RPMI8226 (cell line): ENCODE measurements at regions not wholly inside any gene's neighbourhood (a gene's known extent, or its start where the extent isn't known, plus 50 kb on each side); places are given as distances from the start of the nearest gene placed in this dataset.
A peak's percentile ranks its signal among the peaks of the same experiment; 100 is the strongest.

Experiments
- DNase-seq: peaks from one replicate; pipeline ENCODE4 v3.0.0-alpha.2; 2015

DNA sequence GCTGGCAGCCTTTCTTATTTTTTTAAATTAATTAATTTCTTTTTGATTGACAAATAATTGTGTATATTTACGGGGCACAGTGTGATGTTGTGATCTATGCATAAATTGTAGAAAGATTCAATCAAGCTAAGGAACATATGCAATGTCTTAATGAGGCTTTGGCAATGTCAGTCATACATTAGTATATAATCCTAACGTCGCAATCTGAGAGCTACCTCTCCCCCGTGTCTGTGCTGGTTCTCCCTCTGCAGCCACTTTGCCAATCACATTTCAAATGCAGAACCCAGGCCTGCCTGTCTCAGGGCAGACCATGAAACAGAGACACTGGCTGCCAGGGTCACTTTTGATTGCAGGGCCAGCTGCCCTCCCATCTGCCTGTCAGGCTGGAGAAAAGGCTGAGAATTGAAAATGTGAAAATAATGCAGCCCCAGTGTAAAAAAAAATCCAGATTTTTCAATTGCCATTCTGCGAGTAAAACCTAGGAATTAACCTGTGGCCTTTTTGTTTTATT lies 56.3 kb downstream of the SLC24A2 start:
- no peak for DNase-seq

DNA sequence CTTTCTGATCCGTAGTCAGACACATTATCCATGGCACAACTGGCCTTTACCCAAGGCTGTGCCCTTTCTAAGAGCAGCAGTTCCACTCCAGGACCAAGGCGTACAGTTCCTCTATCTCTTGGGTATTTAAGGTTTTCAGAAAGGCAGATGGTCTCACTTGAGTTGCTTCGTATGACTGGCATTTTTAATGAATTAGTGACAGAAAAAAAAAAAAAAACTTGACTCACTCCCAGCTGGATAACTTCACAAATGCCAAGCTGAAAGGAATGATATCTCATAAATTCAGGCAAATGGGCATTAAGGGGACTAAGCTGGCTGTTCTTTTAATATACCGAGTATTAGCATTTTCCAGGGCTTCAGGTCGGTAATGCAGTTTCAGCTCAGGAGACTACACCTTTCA lies 60.7 kb downstream of the SLC24A2 start:
- no peak for DNase-seq

DNA sequence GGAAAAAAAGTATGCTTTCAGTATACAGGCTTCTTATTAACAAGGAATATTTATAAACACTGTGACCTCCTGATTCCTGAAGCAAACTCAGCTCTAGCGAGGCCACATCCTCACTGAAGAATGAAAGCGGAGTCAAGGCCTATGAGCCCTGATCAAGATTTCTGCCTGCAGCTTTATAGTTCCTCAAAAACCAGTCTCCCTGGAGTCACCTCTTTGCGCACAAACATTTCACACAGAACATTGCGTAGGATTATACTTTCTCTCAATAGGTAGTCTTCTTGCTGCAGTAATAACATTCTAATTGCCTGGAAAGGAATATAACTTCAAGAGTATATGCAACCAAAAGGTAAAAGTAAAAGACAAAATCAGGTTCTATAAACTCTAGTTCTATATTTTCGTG lies 62.9 kb downstream of the SLC24A2 start:
- DNase-seq = no peak

DNA sequence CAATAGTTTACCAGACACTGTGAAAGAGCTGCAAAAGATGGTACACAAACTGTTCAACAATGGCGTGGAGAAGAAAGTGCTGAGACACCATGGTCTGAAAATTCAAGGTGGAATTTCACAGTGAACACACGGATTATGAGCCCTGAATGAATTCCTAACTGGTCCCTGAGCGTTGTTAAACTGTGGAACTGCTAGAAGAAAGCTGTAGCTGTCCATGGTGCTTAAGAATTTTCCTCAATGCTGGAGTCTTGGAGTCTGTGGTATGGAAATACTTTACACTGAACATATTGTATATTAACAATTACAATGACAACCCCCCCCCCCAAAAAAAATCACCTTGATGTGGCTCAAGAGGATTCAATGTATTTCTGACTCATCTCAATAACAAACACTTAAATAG lies 68.5 kb downstream of the SLC24A2 start:
- peak; percentile 15 for DNase-seq

DNA sequence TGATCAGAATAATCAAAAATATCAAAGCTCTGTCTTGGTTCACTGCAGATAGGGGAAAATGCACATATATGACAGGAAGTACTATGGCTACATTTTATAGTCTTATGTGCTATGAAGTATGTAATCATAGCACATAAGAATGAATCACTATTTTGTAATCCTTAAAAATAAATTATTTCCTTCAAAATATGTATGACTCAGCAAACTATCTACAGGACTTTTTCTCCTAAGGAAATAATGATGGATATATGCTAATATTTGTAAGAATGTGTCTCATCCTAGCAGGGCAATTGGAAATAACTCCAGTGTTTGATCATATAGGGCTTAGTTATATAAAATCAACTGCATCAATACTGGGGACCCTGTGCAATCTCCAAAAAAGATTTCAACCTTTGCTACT lies 85.1 kb downstream of the SLC24A2 start:
- DNase-seq = no peak

DNA sequence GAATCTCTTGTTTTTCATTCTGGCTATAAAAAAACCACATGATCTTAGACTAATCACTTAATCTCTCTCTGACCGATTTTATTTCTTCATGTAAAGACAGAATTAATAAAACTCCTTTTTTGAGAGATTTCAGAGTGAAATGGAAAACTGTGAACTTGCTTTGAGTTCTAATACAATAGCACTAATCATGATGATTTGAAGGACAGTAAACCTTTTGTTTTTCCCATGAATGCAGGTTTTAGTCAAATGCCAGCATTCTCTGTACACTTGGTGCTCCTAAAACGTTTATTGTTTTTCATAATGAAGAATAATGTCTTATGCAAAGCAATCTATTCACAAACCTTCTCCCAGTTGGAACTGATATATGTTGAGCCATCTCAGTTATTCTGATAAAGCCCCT lies 86.8 kb downstream of the SLC24A2 start:
- DNase-seq = no peak

DNA sequence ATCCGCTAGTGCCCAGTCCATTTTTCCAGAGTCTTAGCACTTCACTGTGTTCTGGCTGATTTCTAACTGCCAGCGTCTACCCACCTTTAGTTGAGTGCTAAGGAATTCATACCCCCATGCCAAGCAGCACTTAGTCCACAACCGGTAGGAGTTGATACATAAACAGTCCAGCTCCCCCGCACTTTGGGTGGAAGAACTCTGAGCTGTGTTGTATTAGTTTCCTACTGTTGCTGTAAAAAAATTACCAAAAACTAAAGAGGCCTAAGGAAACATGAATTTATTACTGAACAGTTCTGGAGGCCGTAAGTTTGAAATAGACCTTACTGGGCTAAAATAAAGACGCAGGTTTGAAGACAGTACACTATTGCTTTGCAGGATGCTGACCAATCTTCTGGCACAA lies 87.6 kb downstream of the SLC24A2 start:
- no peak for DNase-seq

DNA sequence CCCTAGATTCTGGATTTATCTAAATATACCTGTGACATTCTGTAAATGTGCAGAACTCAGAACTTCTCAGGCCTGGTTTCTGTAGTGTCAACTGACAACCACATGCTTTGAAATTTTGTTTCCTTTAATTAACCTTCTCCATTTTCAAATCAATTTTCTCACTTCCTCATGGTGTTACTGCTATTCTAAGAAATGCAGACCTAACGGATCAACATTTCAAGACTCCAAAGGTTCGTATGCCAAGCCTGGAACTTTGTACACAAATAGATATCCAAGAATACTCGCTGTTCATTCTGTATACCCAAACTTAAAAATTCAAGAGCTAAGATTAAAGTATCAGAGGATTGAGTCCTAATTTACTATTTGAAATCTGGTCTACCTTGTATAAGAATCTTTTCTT lies 88.1 kb downstream of the SLC24A2 start:
- DNase-seq = no peak

DNA sequence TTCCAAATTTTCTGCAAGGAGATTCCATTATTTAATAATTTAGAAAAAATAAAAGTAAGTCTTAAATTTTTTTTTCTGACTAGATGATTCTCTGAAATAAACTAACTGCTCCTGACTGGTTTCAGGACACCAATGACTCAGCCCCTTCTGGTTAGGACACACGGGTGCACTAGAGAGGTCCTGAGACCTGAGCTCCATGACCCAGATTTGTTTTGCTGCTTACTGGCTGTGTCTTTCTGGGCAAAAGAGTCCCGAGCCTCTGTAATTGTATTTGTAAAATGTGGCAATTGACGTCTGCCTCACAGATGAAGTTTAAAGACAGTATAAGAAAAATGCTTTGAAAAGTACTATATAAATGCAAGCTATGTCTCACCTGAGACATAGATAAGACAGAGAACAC lies 89.1 kb downstream of the SLC24A2 start:
- no peak for DNase-seq

DNA sequence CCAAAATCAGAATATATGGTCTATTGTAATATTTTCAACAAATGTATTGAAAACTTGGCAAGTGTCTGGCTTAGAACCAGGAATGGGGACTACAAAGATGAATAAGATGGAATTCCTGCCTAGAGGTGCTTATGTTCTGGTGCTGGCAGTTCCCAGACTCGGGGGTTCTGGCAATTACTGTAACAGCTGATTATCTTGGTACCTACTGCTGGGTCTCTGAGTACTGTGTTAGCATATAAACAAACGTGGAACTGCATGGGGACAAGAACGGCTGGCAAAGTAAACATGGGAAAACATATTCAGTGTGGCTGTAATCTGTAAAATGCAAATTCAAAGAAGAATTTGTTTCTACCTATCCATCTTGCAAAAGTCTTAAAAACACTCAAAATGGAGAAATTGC lies 89.9 kb downstream of the SLC24A2 start:
- no peak for DNase-seq

DNA sequence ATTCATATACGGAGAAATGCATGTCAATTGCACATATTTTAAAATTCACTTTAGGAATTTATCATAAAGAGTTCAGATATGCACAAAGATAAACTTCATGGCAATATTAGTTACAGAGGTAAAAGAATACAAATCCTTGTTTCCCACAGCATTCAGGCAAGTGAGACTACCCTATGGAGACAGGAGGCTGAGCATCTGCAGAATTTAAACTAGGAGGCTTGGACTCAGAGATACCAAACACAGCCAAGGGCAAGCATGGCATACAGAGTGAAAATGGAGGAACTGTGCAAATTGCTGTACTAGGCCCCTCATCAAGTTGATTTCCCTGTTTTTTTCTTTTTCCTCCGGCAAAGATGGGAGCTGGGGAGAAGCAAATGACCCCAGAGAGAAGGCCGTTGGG lies 94.2 kb downstream of the SLC24A2 start:
- DNase-seq = no peak

DNA sequence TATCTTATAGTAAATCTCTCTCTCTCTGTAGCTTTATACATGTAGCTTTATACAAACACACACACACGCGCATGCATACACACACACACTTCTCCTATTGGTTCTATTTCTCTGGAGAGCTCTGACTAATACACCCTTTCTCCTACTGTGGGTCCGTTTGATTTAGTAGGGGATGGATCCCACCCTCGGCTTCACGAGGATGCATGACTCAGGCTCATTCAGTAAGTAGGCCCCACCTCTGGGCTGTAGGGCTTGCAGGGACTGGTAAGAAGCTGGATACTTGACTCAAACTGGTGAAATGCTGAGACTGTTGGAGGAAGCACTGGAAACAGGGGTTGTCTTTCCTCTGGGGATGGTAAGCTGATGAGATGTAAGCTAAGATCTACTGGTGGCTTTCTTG lies 98.7 kb downstream of the SLC24A2 start:
- no peak for DNase-seq

DNA sequence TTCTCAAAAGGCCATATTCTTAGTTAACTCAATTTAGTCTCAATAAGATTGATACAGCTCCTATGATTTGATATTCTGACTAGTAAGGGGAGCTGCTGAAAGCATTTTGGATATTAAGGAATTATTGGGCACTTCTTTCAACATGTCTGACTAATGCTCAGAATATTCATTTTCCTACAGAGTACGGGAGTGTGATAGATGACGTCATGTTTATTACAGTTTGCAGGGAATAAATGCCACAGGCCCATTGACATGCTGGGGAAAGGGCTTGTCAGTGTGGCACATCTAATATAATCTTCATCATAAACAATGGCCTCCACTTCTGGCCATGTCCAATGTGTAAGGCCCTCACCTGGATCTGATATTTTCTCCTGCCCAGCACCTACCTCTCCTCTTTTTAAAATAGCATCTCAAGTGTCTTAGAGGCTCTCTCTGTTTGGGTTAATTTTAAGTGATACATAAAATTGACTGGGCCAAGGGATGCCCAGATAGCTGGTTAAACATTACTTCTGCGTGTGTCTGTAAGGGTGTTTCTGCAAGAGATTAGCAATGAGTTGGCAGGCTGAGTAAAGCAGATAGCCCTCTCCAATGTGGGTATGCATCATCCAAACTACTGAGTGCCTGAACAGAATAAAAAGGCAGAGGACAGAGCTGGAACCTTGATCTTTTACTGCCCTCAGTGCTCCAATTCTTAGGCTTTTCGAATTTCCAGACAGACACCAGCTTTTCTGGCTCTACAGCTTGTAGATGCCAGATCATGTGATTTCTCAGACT lies 99.3 kb downstream of the SLC24A2 start:
- no peak for DNase-seq

DNA sequence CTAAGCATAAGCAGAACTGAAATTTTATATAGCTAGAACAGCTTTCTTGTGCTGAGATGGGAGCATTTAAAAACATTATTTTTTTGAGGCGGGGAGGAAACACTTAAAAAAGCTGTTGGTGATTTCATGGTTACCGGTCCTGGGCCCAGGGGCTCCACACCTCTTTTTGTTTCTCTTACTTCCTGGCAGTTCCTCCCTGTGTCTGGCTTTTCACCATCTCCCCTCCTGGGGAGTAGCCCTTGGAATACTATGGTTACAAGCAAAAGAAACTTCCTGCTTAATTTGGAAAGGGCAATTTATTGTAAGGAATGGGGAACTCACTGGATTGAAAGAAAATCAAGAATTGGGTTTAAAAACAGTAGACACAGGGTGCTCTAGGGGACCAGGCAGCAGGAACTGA lies 105.1 kb downstream of the SLC24A2 start:
- no peak for DNase-seq

DNA sequence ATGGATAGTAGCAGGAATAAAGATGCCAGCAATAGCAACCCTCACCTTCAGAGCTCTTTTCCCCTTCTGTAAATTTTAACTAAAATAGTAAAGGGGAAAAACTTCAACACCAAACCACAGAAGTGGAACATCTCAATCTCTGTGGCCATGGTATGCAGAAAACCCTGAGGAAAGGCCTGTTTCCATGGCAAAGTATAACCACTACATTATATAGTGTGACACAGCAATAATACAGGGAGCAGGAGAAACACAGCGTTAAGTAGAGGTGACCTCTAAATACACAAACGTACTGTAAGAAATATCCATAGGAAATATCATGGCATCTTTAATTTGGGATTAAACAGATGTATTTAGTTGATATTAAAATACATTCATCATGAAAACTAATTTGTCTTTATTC lies 106.4 kb downstream of the SLC24A2 start:
- DNase-seq = no peak

DNA sequence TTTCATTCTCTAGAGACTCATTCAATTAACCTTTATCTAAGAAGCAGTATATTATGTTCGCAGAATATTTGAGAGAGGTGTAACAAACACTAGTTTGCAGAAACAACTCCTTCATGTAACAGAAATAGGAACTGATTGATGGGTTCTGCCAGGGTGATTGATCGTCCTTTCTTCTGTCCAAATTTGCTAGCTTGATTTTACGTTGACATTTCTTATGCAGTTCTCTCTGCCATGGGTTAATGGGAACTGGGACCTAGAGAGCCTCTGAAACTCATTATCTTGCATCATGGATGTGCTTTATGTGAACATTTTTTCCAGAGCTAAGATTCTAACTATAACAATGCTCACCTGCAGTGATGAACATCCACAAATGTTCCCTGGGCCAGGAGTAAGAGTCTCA lies 107.0 kb downstream of the SLC24A2 start:
- no peak for DNase-seq

DNA sequence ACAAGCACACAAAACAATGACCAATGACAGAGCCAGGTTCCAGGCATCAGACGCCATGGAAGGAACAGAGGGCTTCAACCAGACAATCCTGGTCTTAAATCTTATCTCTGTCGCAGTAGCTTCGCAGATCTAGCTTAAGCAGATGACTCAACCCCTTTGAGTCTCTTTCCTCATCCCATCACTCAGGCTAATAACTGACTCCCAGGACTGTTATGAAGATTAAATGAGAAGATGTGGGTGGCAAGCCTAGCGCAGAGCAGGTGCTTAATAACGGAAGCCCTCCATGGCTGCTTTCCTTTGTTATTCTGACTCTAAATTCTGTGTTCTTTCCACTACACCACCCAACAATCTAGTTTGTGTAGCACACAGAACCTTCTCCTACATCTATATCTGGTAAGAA lies 110.9 kb downstream of the SLC24A2 start:
- DNase-seq = no peak

DNA sequence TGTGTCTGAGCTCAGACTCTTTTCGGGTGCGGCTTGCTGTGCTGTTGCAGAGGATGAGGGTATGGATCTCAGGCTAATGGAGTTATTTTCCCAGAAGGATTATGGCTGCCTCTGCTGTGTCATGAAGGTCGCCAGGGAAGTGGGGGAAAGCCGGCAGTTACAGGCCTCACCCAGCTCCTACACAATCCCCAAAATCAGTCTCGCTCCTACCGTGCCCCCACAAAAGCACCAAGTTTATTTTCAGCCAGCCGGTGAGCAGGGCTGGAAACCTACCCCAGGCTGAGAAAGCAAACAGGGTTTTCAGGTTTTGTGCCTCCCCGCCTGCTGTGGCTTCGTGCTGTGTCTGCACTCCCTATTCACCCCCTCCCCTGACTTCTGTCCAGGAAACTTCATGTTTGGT lies 113.3 kb downstream of the SLC24A2 start:
- DNase-seq = no peak

DNA sequence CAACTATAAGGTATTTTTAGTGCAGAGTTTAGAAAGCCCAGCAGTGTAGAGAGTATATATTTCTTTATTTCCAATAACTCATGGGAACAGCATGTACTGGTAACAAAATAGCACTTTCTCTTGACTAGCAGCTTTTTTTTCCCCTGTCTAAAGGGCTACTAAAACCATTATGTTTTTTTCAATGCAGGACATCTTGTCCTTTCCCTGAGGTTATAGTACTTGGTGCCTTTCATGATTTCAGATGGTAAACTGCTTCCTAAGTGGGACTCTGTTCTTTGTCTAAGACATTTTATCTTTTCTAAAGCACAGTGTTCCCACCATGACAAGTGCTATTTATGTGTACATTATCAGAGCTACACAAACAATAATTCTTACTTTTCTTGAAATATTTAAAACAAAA lies 122.3 kb downstream of the SLC24A2 start:
- DNase-seq = no peak

DNA sequence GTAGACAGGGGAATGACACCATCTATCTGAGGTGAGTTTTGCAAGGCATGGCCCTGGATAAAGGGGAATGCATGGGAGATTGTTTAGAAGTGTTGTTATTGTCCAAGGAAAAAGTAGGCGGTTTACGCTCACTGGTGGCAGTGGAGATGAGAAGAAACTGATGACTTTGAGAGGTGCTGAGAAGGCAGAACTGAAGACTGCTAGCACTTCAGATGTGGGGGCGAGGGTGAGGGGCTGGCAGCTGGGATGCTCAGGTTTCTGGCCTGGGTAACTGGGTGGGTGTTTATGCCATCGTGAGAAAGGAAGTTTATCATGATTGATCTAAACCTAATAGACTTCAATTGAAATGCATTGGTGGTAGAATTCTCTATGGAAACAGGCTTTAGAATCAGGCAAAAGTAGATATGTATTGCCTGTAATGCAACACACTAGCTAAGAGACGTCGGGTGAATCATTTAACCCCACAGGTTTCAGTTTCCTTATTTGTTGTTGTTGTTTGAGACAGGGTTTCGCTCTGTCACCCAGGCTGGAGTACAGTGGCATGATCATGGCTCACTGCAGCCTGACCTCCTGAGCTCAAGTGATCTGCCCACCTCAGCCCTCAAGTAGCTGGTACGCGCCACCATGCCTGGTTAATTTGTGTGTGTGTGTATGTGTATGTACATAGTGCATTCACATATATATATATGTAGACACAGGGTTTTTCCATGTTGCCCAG lies 123.5 kb downstream of the SLC24A2 start:
- DNase-seq = no peak

DNA sequence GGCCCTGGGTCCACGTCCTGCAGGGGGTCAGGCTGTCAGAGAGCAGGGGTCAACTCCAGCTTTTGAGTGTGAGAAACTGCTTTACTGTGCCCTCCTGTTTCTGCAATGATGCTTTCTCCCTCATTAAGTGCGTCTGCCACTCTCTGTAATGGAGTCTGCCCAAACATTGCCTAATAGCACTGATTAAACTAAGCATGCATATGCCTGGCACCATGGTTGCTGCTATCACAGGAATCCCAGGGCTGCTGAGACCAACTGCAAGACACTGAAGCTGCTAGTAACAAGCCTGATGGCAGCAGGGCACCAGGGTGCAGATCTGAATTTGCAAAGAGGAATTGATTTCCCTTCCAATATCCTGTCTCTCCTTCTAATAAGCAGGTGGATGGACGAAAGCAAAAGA lies 125.3 kb downstream of the SLC24A2 start:
- DNase-seq = no peak

DNA sequence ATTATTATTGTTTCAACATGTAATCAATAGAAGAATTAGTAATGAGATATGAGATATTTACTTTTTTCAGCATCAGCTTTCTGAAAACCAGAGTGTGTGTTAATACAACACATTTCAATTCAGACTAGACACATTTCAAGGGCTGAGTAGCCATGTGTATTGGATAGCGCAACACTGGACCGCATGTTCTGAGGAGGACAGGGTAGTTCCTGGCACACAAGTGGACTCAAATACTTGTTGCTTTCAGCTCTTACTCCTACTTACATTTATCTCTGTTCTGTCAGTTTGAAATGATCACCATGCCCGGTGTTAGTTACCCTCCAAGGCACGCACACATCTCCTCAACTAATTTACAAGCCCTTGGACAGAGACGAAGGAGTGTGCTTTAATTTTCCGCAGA lies 126.6 kb downstream of the SLC24A2 start:
- DNase-seq = no peak

DNA sequence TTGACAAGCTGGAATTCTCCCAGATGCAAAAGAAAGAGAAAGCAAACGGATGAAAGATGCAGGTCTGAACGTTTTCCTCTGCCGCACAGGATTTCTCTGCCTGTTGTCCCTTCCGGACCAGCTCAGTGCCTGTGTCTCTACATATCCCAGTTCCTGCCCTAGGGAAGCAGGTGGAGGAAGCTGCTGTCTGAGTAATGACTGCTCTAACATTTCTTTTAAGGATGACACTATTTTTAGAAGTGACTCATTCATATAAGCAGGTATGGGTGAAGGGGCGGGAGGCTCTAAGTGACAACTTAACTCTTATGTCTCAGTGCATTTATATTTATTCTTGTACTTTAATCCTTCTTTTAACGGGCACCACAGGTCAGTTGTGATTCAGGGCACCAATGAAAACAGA lies 128.8 kb downstream of the SLC24A2 start:
- no peak for DNase-seq

DNA sequence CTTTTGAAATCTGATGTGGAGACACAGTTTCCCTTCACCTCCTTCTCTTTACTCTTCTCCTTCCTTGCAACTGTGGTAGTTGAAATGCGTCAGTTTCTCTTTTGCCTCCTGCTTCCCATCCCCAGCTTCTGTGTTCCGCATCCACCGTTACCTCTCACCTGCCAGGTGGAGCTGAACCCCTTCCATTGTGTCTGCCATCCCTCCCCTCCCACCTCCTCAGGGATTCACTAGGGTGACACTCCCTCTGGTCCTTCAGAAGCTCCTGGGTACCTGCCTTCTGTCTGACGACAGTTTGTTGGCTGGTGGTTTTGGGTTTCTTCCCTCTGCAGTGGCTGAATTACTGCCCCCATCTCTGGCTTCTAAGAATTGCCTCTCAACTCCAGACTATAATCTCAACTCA lies 132.1 kb downstream of the SLC24A2 start:
- DNase-seq = no peak

DNA sequence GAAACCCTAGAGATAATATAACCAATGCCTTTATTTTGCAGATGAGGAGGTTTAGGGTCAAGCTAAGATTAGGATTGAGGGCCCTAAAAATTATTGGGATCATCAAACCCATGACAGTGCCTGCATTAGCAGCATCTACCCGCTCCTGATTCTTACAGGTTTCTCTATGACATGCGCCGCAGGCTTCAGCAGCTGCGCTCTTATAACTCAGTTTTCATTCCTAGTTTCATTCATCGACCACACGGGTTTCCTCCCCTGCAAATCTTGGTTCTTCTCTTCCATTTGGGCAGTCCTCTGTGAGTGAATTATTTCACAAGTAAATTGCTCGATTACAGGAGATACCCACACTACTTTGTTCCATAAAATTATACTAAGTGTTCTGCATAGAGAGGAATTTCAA lies 137.2 kb downstream of the SLC24A2 start:
- DNase-seq = no peak
